ENCODE measurements at regions not wholly inside any gene's neighbourhood (a gene's known extent, or its start where the extent isn't known, plus 50 kb on each side); places are given as distances from the start of the nearest gene placed in this dataset.

- TF ChIP-seq TAF1 (IDR thresholded peaks at IDR 0.05; ENCODE audit: low read depth, low read length) (no peak), TEAD4 (IDR thresholded peaks at IDR 0.05; ENCODE audit: low read depth, low read length) (no peak), SIX5 (IDR thresholded peaks at IDR 0.05; ENCODE audit: low read depth, low read length) (no peak), EP300 (IDR thresholded peaks at IDR 0.05; ENCODE audit: borderline replicate concordance in 1 of 2, low read depth in 2 of 2, low read length in 2 of 2) (no peak), MAX (IDR thresholded peaks at IDR 0.05) (no peak), KDM1A (IDR thresholded peaks at IDR 0.05; ENCODE audit: borderline replicate concordance, low read length) (no peak), SIN3A (conservative IDR thresholded peaks at IDR 0.05 in 1 of 2, IDR thresholded peaks at IDR 0.05 in 1 of 2; ENCODE audit: low read depth in 1 of 2, low read length in 2 of 2) (no peak), POLR2A (IDR thresholded peaks at IDR 0.05; ENCODE audit: control extremely low read depth in 1 of 2, low read depth in 2 of 2, low read length in 2 of 2) (no peak), SP1 (IDR thresholded peaks at IDR 0.05; ENCODE audit: low read depth, low read length) (no peak), RAD21 (IDR thresholded peaks at IDR 0.05 in 1 of 2, conservative IDR thresholded peaks at IDR 0.05 in 1 of 2; ENCODE audit: low read depth in 2 of 2, low read length in 2 of 2) (no peak), RNF2 (IDR thresholded peaks at IDR 0.05; ENCODE audit: borderline replicate concordance, low read depth, low read length, missing control alignments, poor library complexity, severe bottlenecking) (no peak), JUN (IDR thresholded peaks at IDR 0.05; ENCODE audit: low read depth, low read length) (no peak)
- TF ChIP-seq, protein P1, sequence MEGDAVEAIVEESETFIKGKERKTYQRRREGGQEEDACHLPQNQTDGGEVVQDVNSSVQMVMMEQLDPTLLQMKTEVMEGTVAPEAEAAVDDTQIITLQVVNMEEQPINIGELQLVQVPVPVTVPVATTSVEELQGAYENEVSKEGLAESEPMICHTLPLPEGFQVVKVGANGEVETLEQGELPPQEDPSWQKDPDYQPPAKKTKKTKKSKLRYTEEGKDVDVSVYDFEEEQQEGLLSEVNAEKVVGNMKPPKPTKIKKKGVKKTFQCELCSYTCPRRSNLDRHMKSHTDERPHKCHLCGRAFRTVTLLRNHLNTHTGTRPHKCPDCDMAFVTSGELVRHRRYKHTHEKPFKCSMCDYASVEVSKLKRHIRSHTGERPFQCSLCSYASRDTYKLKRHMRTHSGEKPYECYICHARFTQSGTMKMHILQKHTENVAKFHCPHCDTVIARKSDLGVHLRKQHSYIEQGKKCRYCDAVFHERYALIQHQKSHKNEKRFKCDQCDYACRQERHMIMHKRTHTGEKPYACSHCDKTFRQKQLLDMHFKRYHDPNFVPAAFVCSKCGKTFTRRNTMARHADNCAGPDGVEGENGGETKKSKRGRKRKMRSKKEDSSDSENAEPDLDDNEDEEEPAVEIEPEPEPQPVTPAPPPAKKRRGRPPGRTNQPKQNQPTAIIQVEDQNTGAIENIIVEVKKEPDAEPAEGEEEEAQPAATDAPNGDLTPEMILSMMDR (IDR thresholded peaks at IDR 0.05; ENCODE audit: control extremely low read depth in 1 of 3, insufficient read depth in 1 of 3, low read depth in 1 of 3, low read length in 3 of 3) = no peak
These were observed 107.2 kb upstream of the ALDH1A3 start for GRCh38 chr15:100772478-100772877.

Measured in H1 (cell line).